ENCODE measurements at regions not wholly inside any gene's neighbourhood (a gene's known extent, or its start where the extent isn't known, plus 50 kb on each side); places are given as distances from the start of the nearest gene placed in this dataset.

- TF ChIP-seq CHD7 (IDR thresholded peaks at IDR 0.05; ENCODE audit: insufficient replicate concordance, low read length) (no peak), FOSL1 (IDR thresholded peaks at IDR 0.05; ENCODE audit: insufficient read depth, low read depth, low read length) (no peak), RFX5 (IDR thresholded peaks at IDR 0.05; ENCODE audit: borderline replicate concordance, low read depth, low read length) (no peak), BACH1 (IDR thresholded peaks at IDR 0.05; ENCODE audit: low read length) (no peak), EP300 (IDR thresholded peaks at IDR 0.05; ENCODE audit: borderline replicate concordance in 1 of 2, low read depth in 2 of 2, low read length in 2 of 2) (no peak), TAF1 (IDR thresholded peaks at IDR 0.05; ENCODE audit: low read depth, low read length) (no peak), GTF2F1 (IDR thresholded peaks at IDR 0.05; ENCODE audit: borderline replicate concordance, low read depth, low read length) (no peak), SRF (IDR thresholded peaks at IDR 0.05; ENCODE audit: low read depth, low read length) (no peak)
Observed at GRCh38 chr3:87161013-87161412, 66.1 kb upstream of the CHMP2B start (continued).

Data from H1 (cell line).